Testis (tissue), 2 donors: ENCODE measurements at regions not wholly inside any gene's neighbourhood (a gene's known extent, or its start where the extent isn't known, plus 50 kb on each side); places are given as distances from the start of the nearest gene placed in this dataset.

Source experiments
- CTCF ChIP-seq, 3 experiments: fragments of 450-650 bp in 2 of 3; fragments of 200-600 bp in 1 of 3; sonication (generic) in 1 of 3; IDR thresholded peaks; one replicate each; pipeline ENCODE4 v1.5.1; 2016 to 2019; ENCODE audit warnings: antibody characterized with exemption in 3 of 3, mild to moderate bottlenecking in 2 of 3, moderate library complexity in 1 of 3
- POLR2A ChIP-seq: fragments of 450-650 bp; IDR thresholded peaks from one replicate; pipeline ENCODE4 v1.6.1; 2017; ENCODE audit warnings: antibody characterized with exemption, mild to moderate bottlenecking, moderate library complexity

DNA sequence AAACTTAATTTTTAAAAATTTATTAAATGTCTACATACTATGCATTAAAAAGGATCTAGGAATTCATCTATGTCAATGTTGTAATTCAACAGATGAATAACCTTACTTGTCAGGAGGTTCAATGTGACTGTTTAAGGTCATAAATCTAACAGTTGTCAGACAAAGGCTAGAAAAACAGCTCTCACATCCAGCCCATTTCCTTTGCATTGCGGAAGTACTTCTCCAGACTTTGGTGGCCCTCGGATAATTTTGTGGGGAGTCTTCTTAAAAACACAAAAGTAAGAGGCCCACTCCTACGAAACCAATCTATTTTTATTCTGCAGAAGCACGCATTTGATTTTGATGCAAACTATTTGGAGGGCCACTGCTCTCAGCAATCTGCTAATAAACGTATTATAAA lies 122.6 kb upstream of the CHRM3 start:
- TF ChIP-seq POLR2A (no peak), CTCF (IDR thresholded peaks at IDR 0.05) (no peak)
